ENCODE measurements at regions not wholly inside any gene's neighbourhood (a gene's known extent, or its start where the extent isn't known, plus 50 kb on each side); places are given as distances from the start of the nearest gene placed in this dataset.

- no peaks in the 10 kb centered on the region for H3K79me2 ChIP-seq (ENCODE audit: control insufficient read depth in 1 of 2, insufficient read depth in 2 of 2, low read length in 2 of 2)
- H3K23me2 ChIP-seq (ENCODE audit: low read depth, low read length) = no peaks in the 10 kb centered on the region
- no peak overlapping the region for H3K56ac ChIP-seq (replicated peaks; ENCODE audit: insufficient read length, low read depth, low read length)
- H3K9me3 ChIP-seq (ENCODE audit: insufficient read depth in 2 of 2, low read depth in 1 of 2, low read length in 1 of 2) = 0 out of 4 replicates have a peak, but pooled peaks cover 0 to 4% of the 10 kb centered on the region in 2 experiments
- no peak overlapping the region for H2AFZ ChIP-seq (ENCODE audit: low read length)
- POLR2A ChIA-PET (ENCODE audit: partially characterized antibody) = no interaction called here
- no peak for DNase-seq (ENCODE audit: low read depth in 1 of 2, low spot score in 2 of 2)
- CTCF ChIA-PET (ENCODE audit: partially characterized antibody) = no interaction called here
- H2BK12ac ChIP-seq (ENCODE audit: low read depth, low read length) = no peak overlapping the region
- H2BK5ac ChIP-seq (ENCODE audit: low read depth, low read length) = no peak overlapping the region
- H4K20me1 ChIP-seq (replicated peaks in 1 of 2; ENCODE audit: control insufficient read depth in 1 of 2, insufficient read depth in 2 of 2, low read length in 2 of 2) = no peaks in the 10 kb centered on the region
- H2AK5ac ChIP-seq (ENCODE audit: low read depth, low read length) = no peak overlapping the region
- WGBS, 2 experiments (ENCODE audit: extremely low coverage in 1 of 2, insufficient coverage in 1 of 2, insufficient read length in 1 of 2, insufficient replicate concordance in 2 of 2, low coverage in 1 of 2, low lambda C conversion rate in 2 of 2, missing lambda C conversion rate in 1 of 2) = 91% methylated on average over 2 of the region's 2 CpGs; no CpG with 5 or more reads in 1 of the 2 experiments
- H3K79me1 ChIP-seq (ENCODE audit: low read depth, low read length) = no peaks in the 10 kb centered on the region
- H4K8ac ChIP-seq (ENCODE audit: extremely low read depth, insufficient read depth, low read length) = no peak overlapping the region
- no peak overlapping the region for H3K4me2 ChIP-seq (ENCODE audit: insufficient read depth in 1 of 2, low read depth in 2 of 2, low read length in 2 of 2)
- H3K14ac ChIP-seq (ENCODE audit: insufficient read length) = no peak overlapping the region
- no peaks in the 10 kb centered on the region for H3K27me3 ChIP-seq (replicated peaks in 1 of 4; ENCODE audit: control insufficient read depth in 3 of 4, extremely low read depth in 1 of 4, insufficient read depth in 3 of 4, low read length in 3 of 4)
- H2BK15ac ChIP-seq (ENCODE audit: low read length) = no peak overlapping the region
- H3K18ac ChIP-seq (ENCODE audit: extremely low read depth, low read length) = no peak overlapping the region
- FAIRE-seq = no peak
- H4K91ac ChIP-seq (replicated peaks; ENCODE audit: insufficient read length, low read length) = no peak overlapping the region
- no peak overlapping the region for H3K4ac ChIP-seq (replicated peaks; ENCODE audit: insufficient read length, low read depth, low read length)
- no peak overlapping the region for H3K4me3 ChIP-seq (ENCODE audit: extremely low read depth in 1 of 4, insufficient read depth in 2 of 4, low read depth in 3 of 4, low read length in 4 of 4)
- H3K36me3 ChIP-seq (ENCODE audit: control insufficient read depth in 2 of 4, insufficient read depth in 4 of 4, low read length in 3 of 4) = no peaks in the 10 kb centered on the region
- no peak overlapping the region for H2BK20ac ChIP-seq (ENCODE audit: low read length)
- no peak overlapping the region for H3K27ac ChIP-seq (ENCODE audit: low read depth, low read length)
- no peak overlapping the region for H3K23ac ChIP-seq (ENCODE audit: insufficient read length)
- no peak overlapping the region for H4K5ac ChIP-seq (ENCODE audit: insufficient read length, low read depth, low read length)
- H2BK120ac ChIP-seq (replicated peaks; ENCODE audit: low read depth, low read length) = no peak overlapping the region
- 0 out of 2 replicates have a peak, but pooled peaks have one; percentile 13 for TF ChIP-seq MAFK (IDR thresholded peaks at IDR 0.05; ENCODE audit: low read depth, low read length)
- TF ChIP-seq POLR2AphosphoS5 (IDR thresholded peaks at IDR 0.05; ENCODE audit: low read depth, low read length) = no peak
- TF ChIP-seq KDM4A (IDR thresholded peaks at IDR 0.05; ENCODE audit: low read depth, low read length, severe bottlenecking) = no peak
- no peak for TF ChIP-seq USF2 (IDR thresholded peaks at IDR 0.05; ENCODE audit: low read length)
- TF ChIP-seq BRCA1 (IDR thresholded peaks at IDR 0.05; ENCODE audit: low read depth, low read length) = no peak
- peak; percentile 69; the same call in 1 of the 2 replicates for TF ChIP-seq BACH1 (IDR thresholded peaks at IDR 0.05; ENCODE audit: low read length)
- no peak for TF ChIP-seq TCF12 (IDR thresholded peaks at IDR 0.05; ENCODE audit: low read depth, low read length)
- TF ChIP-seq TEAD4 (IDR thresholded peaks at IDR 0.05; ENCODE audit: low read depth, low read length) = no peak
- TF ChIP-seq SUZ12 (IDR thresholded peaks at IDR 0.05; ENCODE audit: low read length) = no peak
- TF ChIP-seq JUN (IDR thresholded peaks at IDR 0.05; ENCODE audit: low read depth, low read length) = no peak
- no peak for TF ChIP-seq SP1 (IDR thresholded peaks at IDR 0.05; ENCODE audit: low read depth, low read length)
- TF ChIP-seq HDAC2 (IDR thresholded peaks at IDR 0.05; ENCODE audit: borderline replicate concordance in 1 of 2, low read depth in 2 of 2, low read length in 2 of 2) = no peak
- TF ChIP-seq RBBP5 (IDR thresholded peaks at IDR 0.05; ENCODE audit: borderline replicate concordance, low read depth, low read length) = no peak
- peaks cover 0 to 3% (median 0%) of the 10 kb centered on the region in 4 experiments; a peak in 1 of 7 replicates for H3K4me1 ChIP-seq (replicated peaks in 1 of 4; ENCODE audit: control insufficient read depth in 3 of 4, insufficient read depth in 4 of 4, low read length in 3 of 4)
- H3K9ac ChIP-seq (replicated peaks in 1 of 4; ENCODE audit: extremely low read depth in 1 of 4, low read depth in 3 of 4, low read length in 3 of 4) = no peak overlapping the region
Measured at GRCh38 chr16:25626172-25626571, 65.6 kb upstream of the HS3ST4 start.

Data from H1 (cell line).